ENCODE measurements at regions not wholly inside any gene's neighbourhood (a gene's known extent, or its start where the extent isn't known, plus 50 kb on each side); places are given as distances from the start of the nearest gene placed in this dataset.
"Not testable (repeated sequence)": the region's sequence is repeated elsewhere in the genome, so short reads cannot be mapped to it uniquely, and the experiment has no call there.

- in situ Hi-C loops (cut with MboI; ENCODE audit: low sequenced_read_pairs): no loop called here
Measured at GRCh38 chr6:137933696-137934095, 66.6 kb downstream of the TNFAIP3 start.

GRCh38 chr6:137936798-137937197 is 69.7 kb downstream of the TNFAIP3 start:
- in situ Hi-C loops (cut with MboI; ENCODE audit: low sequenced_read_pairs): no loop called here

- in situ Hi-C loops (cut with MboI; ENCODE audit: low sequenced_read_pairs): no loop called here
Measured at GRCh38 chr6:137937834-137938233, 70.8 kb downstream of the TNFAIP3 start.

GRCh38 chr6:137938770-137939379 is 71.8 kb downstream of the TNFAIP3 start:
- in situ Hi-C loops (cut with MboI; ENCODE audit: low sequenced_read_pairs): no loop called here

GRCh38 chr6:137941995-137942394 is 74.9 kb downstream of the TNFAIP3 start:
- in situ Hi-C loops (cut with MboI; ENCODE audit: low sequenced_read_pairs): no loop called here

- in situ Hi-C loops (cut with MboI; ENCODE audit: low sequenced_read_pairs): no loop called here
Measured at GRCh38 chr6:137942736-137943135, 75.7 kb downstream of the TNFAIP3 start.

GRCh38 chr6:137944381-137944780 is 77.3 kb downstream of the TNFAIP3 start:
- in situ Hi-C loops (cut with MboI; ENCODE audit: low sequenced_read_pairs): not testable (repeated sequence)

GRCh38 chr6:137944793-137945498 is 77.9 kb downstream of the TNFAIP3 start:
- in situ Hi-C loops (cut with MboI; ENCODE audit: low sequenced_read_pairs): no loop called here

GRCh38 chr6:137949686-137950390 is 82.8 kb downstream of the TNFAIP3 start:
- in situ Hi-C loops (cut with MboI; ENCODE audit: low sequenced_read_pairs): no loop called here

- in situ Hi-C loops (cut with MboI; ENCODE audit: low sequenced_read_pairs): no loop called here
Measured at GRCh38 chr6:137950581-137950980, 83.5 kb downstream of the TNFAIP3 start.

GRCh38 chr6:137951064-137951597 is 84.1 kb downstream of the TNFAIP3 start:
- in situ Hi-C loops (cut with MboI; ENCODE audit: low sequenced_read_pairs): no loop called here

- in situ Hi-C loops (cut with MboI; ENCODE audit: low sequenced_read_pairs): no loop called here
Measured at GRCh38 chr6:137952247-137952646, 85.2 kb downstream of the TNFAIP3 start.

GRCh38 chr6:137953761-137954160 is 86.7 kb downstream of the TNFAIP3 start:
- in situ Hi-C loops (cut with MboI; ENCODE audit: low sequenced_read_pairs): no loop called here

GRCh38 chr6:137954253-137954652 is 87.2 kb downstream of the TNFAIP3 start:
- in situ Hi-C loops (cut with MboI; ENCODE audit: low sequenced_read_pairs): no loop called here

GRCh38 chr6:137956098-137956488 is 89.0 kb downstream of the TNFAIP3 start:
- in situ Hi-C loops (cut with MboI; ENCODE audit: low sequenced_read_pairs): no loop called here

GRCh38 chr6:137957471-137957870 is 90.4 kb downstream of the TNFAIP3 start:
- in situ Hi-C loops (cut with MboI; ENCODE audit: low sequenced_read_pairs): no loop called here

GRCh38 chr6:137958811-137959565 is 91.9 kb downstream of the TNFAIP3 start:
- in situ Hi-C loops (cut with MboI; ENCODE audit: low sequenced_read_pairs): no loop called here

GRCh38 chr6:137962725-137963124 is 95.7 kb downstream of the TNFAIP3 start:
- in situ Hi-C loops (cut with MboI; ENCODE audit: low sequenced_read_pairs): loop anchor here (10.0 kb wide), 1 partner anchor 258 kb away; no protein-coding TSS in a partner anchor

- in situ Hi-C loops (cut with MboI; ENCODE audit: low sequenced_read_pairs): loop anchor here (10.0 kb wide), 1 partner anchor 260 kb away; no protein-coding TSS in a partner anchor
Measured at GRCh38 chr6:137964876-137965275, 97.8 kb downstream of the TNFAIP3 start.

- in situ Hi-C loops (cut with MboI; ENCODE audit: low sequenced_read_pairs): loop anchor here (10.0 kb wide), 1 partner anchor 263 kb away; no protein-coding TSS in a partner anchor
Measured at GRCh38 chr6:137967689-137968454, 100.8 kb downstream of the TNFAIP3 start.
